ENCODE measurements at regions not wholly inside any gene's neighbourhood (a gene's known extent, or its start where the extent isn't known, plus 50 kb on each side); places are given as distances from the start of the nearest gene placed in this dataset.

- TF ChIP-seq CTCF (IDR thresholded peaks at IDR 0.05 in 4 of 5, conservative IDR thresholded peaks at IDR 0.05 in 1 of 5) (peak; percentile 25 to 68 (median 51)), POLR2A (IDR thresholded peaks at IDR 0.05) (no peak)
Measured at GRCh38 chr13:24995225-24995804, 100.6 kb upstream of the PABPC3 start.

All from gastrocnemius medialis (tissue), 4 donors.